Skin of body (tissue), 1 donor: ENCODE measurements at regions not wholly inside any gene's neighbourhood (a gene's known extent, or its start where the extent isn't known, plus 50 kb on each side); places are given as distances from the start of the nearest gene placed in this dataset.

ENCODE experiments used
- DNase-seq: peaks from one replicate; lab custom pipeline; 2025; lab: John Stamatoyannopoulos, UW

GRCh38 chr5:125370461-125371205, 624.2 kb upstream of the ZNF608 start:
- no peak for DNase-seq

- DNase-seq: peak; percentile 82
Observed at GRCh38 chr5:125372694-125373631, 626.5 kb upstream of the ZNF608 start.

GRCh38 chr5:125375143-125375542, 628.7 kb upstream of the ZNF608 start:
- peak; percentile 24 for DNase-seq

- DNase-seq: no peak
Observed at GRCh38 chr5:125376059-125376641, 629.7 kb upstream of the ZNF608 start.

GRCh38 chr5:125377141-125377540, 630.7 kb upstream of the ZNF608 start:
- DNase-seq: no peak

GRCh38 chr5:125381290-125381689, 634.9 kb upstream of the ZNF608 start:
- no peak for DNase-seq

DNA sequence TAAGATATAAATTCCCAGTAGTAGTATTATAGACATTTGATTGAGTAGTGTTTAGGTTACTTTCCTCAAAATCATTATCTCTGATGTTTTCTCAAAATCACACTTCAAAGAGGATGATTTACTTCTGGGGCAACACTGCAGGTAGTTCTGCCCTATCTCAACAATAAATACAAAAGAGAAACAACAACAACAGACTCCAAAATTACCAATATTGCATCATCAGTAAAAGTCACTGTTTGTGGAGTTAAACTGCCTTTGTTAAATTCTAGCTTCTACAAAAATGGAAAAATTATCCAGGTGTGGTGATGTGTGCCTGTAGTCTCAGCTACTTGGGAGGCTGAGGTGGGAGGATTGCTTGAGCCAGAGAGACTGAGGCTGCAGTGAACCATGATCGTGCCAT, 637.6 kb upstream of the ZNF608 start:
- no peak for DNase-seq

- peak; percentile 59 for DNase-seq
Observed at GRCh38 chr5:125390326-125390725, 643.9 kb upstream of the ZNF608 start.

DNA sequence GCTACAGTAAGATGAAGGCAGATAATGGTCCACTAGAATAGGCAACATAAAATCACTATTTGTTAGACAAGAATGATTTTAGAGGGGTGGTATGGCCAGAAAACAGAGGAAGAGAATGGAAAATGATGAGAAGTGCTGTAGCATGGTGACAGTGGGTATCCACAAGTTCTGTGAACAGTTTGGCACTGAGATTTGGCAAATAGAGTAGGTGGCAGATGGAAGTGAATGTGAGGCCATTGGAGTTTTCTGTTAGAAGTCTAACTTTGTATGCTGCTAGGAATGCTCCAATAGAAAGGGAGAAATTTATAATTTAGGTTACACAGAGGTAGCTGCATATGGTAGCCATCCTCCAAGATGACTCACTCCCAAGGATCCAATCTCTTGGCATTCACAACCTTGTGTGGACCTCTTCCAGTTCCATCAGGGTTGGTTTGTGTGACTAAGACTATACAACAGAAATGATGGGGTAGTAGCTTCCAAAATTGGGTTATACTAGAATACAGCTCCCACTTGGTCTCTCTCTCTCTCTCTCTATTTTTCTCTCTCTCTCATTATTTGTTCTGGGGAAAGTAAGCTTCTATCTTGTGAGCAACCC, 646.9 kb upstream of the ZNF608 start:
- no peak for DNase-seq

- no peak for DNase-seq
Observed at GRCh38 chr5:125394661-125395280, 648.3 kb upstream of the ZNF608 start.

GRCh38 chr5:125396462-125396861, 650.0 kb upstream of the ZNF608 start:
- DNase-seq: no peak

DNA sequence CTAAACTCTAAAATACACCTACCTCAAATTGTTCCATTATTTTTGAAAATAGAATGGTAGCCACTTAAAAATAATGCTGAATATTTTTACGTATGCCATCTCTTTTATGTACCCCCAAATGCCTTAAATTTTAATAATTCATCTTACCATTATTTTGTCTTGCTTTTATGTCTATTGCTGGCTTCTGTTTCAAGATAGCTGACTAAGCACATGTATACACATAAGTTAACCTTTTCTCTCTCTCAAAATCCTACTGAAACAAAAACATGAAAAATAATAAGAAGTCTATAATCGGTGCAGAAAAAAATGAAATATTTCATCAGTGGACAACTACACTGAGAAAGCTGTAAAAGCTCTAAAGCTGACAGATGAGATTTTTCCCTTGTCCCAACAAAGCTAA, 652.0 kb upstream of the ZNF608 start:
- DNase-seq: no peak

DNA sequence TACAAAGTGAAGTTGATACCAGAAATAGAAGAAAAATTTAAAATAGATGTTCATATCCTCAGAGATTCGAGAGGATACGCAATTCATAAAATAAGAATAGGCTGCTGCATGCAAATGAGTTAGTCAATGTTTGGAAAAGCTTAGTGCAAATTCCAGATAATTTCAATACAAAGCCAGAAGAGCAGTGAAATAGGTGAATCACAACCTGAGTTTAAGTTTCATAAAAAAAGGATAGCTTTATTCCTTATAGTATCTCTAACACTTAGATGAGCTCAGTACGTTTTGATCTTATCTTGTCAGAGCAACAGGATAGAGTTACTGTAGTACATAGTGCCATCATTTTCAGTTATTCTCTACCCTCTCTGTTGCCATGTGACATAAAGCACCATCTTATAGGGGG, 653.4 kb upstream of the ZNF608 start:
- DNase-seq: no peak

- DNase-seq: no peak
Observed at GRCh38 chr5:125401724-125402622, 655.5 kb upstream of the ZNF608 start.

DNA sequence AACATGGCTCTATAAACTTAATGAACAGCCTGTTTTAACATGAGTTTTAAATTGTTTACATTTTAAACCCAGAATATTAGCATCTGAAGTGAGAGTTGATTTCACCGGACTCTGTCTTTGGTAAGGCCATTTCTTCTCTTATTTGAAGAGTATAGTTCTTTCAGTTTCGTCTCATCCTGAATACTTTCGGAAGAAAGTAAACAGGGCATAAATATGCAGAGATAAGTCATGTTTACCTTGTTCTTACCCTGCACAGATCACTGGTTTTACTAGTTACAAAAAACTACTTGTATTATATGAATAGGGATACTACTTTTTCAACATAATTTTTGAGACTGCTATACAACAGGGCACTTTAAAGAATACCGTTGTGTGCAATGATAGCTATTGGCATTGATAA, 656.3 kb upstream of the ZNF608 start:
- DNase-seq: no peak

GRCh38 chr5:125404056-125404455, 657.6 kb upstream of the ZNF608 start:
- no peak for DNase-seq

- DNase-seq: no peak
Observed at GRCh38 chr5:125408448-125409233, 662.2 kb upstream of the ZNF608 start.

DNA sequence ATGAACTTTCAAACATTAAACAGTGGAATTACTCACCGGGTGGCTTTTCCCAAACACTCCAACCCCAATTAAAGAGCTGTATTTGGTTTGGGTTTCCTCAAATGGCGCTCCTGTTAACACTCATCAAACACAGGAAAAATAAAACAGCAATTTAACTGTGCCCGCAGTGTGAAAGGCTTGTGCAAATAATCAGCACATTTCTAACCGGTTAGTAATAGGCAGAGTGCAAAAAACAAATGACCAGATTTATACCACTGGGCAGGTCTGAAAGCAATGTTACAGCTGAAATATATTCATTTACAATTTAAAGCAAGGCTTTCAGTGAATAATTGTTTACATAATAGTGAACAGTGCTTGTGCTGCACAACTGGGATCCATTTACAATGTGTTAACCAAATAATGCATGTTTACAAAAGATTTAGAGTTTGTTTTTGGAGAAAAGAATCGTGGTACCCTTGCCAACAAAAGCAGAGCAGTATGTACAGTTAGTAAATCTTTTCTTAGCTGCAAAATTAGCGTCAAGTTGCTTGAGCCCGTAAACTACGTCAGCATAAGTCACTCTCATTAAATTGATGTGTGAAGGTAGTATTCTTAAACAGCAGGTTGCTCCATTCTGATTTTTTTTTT, 662.9 kb upstream of the ZNF608 start:
- peak; percentile 38 for DNase-seq
